ENCODE measurements at regions not wholly inside any gene's neighbourhood (a gene's known extent, or its start where the extent isn't known, plus 50 kb on each side); places are given as distances from the start of the nearest gene placed in this dataset.

GRCh38 chr10:58992830-58993460 is 183.5 kb upstream of the PHYHIPL start:
- TF ChIP-seq CTCF (IDR thresholded peaks at IDR 0.05), result no peak
- no peak for TF ChIP-seq POLR2A (IDR thresholded peaks at IDR 0.05)

Measured in heart left ventricle (tissue), 13 donors.